Activated CD8-positive, alpha-beta T cell treated with anti-CD3 and anti-CD28 coated beads, Interleukin-2, amount 10 ng/mL, durations not matched to agents 7 days and 5 days (primary cell): ENCODE measurements at regions not wholly inside any gene's neighbourhood (a gene's known extent, or its start where the extent isn't known, plus 50 kb on each side); places are given as distances from the start of the nearest gene placed in this dataset.
"Not testable (repeated sequence)": the region's sequence is repeated elsewhere in the genome, so short reads cannot be mapped to it uniquely, and the experiment has no call there.

Experiments
- ATAC-seq: fragments of 150-1000 bp; cut with Tn5 transposase; one replicate; pipeline ENCODE4 v1.10.0; 2021; ENCODE audit warnings: moderate library complexity
- CTCF ChIA-PET: fragments of 350-600 bp; sonication (Branson Sonifier 250); formaldehyde crosslinking; loops from one replicate; lab custom pipeline; 2021; ENCODE audit warnings: antibody characterized with exemption; lab: Charles Lee
- POLR2A ChIA-PET: fragments of 350-600 bp; sonication (Branson Sonifier 250); formaldehyde crosslinking; loops from one replicate; lab custom pipeline; 2021; ENCODE audit warnings: antibody characterized with exemption; lab: Charles Lee
- DNase-seq: peaks from one replicate; pipeline ENCODE4 v3.0.0-alpha.2; 2020
- H3K27ac Mint-ChIP-seq: one replicate; pipeline ENCODE4 v1.8.0; 2021; ENCODE audit warnings: mild to moderate bottlenecking, mixed read lengths
- H3K27me3 Mint-ChIP-seq: one replicate; pipeline ENCODE4 v1.8.0; 2021; ENCODE audit warnings: low read depth, mixed read lengths
- H3K36me3 Mint-ChIP-seq: one replicate; pipeline ENCODE4 v1.8.0; 2021; ENCODE audit warnings: low read depth, mixed read lengths
- H3K4me1 Mint-ChIP-seq: one replicate; pipeline ENCODE4 v1.8.0; 2021; ENCODE audit warnings: low read depth, mixed read lengths
- H3K4me3 Mint-ChIP-seq: one replicate; pipeline ENCODE4 v1.8.0; 2021; ENCODE audit warnings: mild to moderate bottlenecking, mixed read lengths
- H3K9me3 Mint-ChIP-seq: one replicate; pipeline ENCODE4 v1.8.0; 2022; ENCODE audit warnings: mixed read lengths; ENCODE audit not compliant: insufficient read depth

DNA sequence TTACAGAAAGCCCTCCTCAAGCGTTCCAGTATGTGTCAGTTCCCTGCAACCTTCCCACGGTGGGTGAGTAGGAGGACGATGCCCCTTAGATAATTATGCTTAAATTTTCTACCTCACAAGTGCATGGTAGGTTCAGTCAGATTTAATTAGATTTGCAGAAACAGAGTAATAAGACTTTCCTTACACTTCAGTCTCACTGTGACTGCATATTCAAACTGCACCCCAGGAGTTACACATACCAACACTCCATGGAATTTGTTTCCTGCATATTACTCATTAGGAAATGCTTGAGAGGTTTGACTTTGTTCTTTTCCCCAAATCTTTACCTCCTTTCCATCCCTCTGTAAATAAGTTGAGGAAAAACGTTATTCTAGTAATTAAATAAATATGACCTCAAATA is 108.8 kb downstream of the ARRDC4 start:
- no peaks in the 10 kb centered on the region for H3K9me3 Mint-ChIP-seq
- POLR2A ChIA-PET = no interaction called here
- H3K4me1 Mint-ChIP-seq = no peaks in the 10 kb centered on the region
- DNase-seq (no peak), ATAC-seq (no peak)
- H3K27ac Mint-ChIP-seq = no peak overlapping the region
- CTCF ChIA-PET = no interaction called here
- peaks cover 2% of the 10 kb centered on the region for H3K27me3 Mint-ChIP-seq
- H3K36me3 Mint-ChIP-seq = no peaks in the 10 kb centered on the region
- no peak overlapping the region for H3K4me3 Mint-ChIP-seq

GRCh38 chr15:98070137-98070536 is 109.6 kb downstream of the ARRDC4 start:
- H3K36me3 Mint-ChIP-seq = no peaks in the 10 kb centered on the region
- CTCF ChIA-PET = no interaction called here
- ATAC-seq (no peak), DNase-seq (no peak)
- H3K4me1 Mint-ChIP-seq = no peaks in the 10 kb centered on the region
- POLR2A ChIA-PET = no interaction called here
- no peak overlapping the region for H3K4me3 Mint-ChIP-seq
- no peaks in the 10 kb centered on the region for H3K9me3 Mint-ChIP-seq
- H3K27ac Mint-ChIP-seq = no peak overlapping the region
- H3K27me3 Mint-ChIP-seq = peaks cover 2% of the 10 kb centered on the region

DNA sequence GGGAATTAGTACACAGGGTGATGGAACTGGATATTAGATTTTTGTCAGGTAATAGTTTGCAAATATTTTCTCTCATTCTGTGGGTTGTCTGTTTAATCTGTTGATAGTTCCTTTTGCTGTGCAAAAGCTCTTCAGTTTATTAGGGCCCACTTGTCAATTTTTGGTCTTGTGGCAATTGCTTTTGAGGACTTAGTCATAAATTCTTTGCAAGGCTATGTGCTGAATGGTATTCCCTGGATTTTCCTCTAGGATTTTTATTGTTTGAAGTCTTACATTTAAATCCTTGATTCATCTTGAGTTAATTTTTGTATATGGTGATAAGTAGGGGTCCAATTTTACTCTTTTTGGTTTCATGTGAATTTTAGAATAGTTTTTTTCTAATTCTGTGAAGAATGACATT is 111.3 kb downstream of the ARRDC4 start:
- no peak overlapping the region for H3K4me3 Mint-ChIP-seq
- DNase-seq = no peak
- no peak for ATAC-seq
- CTCF ChIA-PET = no interaction called here
- no peaks in the 10 kb centered on the region for H3K36me3 Mint-ChIP-seq
- peaks cover 2% of the 10 kb centered on the region for H3K27me3 Mint-ChIP-seq
- no peaks in the 10 kb centered on the region for H3K9me3 Mint-ChIP-seq
- POLR2A ChIA-PET = no interaction called here
- no peak overlapping the region for H3K27ac Mint-ChIP-seq
- H3K4me1 Mint-ChIP-seq = no peaks in the 10 kb centered on the region

DNA sequence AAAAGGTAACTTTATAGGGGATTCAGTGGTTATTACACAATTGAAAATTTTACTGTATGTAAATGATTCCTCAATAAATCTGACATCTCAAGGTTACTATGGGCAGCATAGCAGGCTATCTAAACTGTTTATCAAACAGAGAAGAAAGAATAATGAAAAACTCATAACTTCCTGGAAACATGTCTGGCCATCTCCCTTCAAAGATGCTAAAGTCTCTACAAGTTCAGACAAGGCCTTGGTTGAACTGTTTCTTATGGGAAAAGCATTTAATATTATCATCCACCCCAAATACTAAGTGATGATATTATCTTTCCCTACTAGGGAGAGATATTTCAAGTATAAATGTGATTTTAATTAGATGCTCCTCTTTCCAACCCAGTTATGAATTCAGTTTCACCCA is 114.9 kb downstream of the ARRDC4 start:
- no peaks in the 10 kb centered on the region for H3K4me1 Mint-ChIP-seq

GRCh38 chr15:98076021-98076816 is 115.7 kb downstream of the ARRDC4 start:
- ChIA-PET CTCF (no interaction called here), POLR2A (no interaction called here)
- H3K27me3 Mint-ChIP-seq = no peaks in the 10 kb centered on the region
- DNase-seq (no peak), ATAC-seq (no peak)
- no peaks in the 10 kb centered on the region for H3K9me3 Mint-ChIP-seq
- H3K4me3 Mint-ChIP-seq = no peak overlapping the region
- no peaks in the 10 kb centered on the region for H3K4me1 Mint-ChIP-seq
- H3K27ac Mint-ChIP-seq = no peak overlapping the region
- H3K36me3 Mint-ChIP-seq = no peaks in the 10 kb centered on the region

More for the DNA sequence above, 114.9 kb downstream of the ARRDC4 start:
- no peaks in the 10 kb centered on the region for H3K9me3 Mint-ChIP-seq
- DNase-seq = no peak
- no peaks in the 10 kb centered on the region for H3K27me3 Mint-ChIP-seq
- H3K36me3 Mint-ChIP-seq = no peaks in the 10 kb centered on the region
- CTCF ChIA-PET = no interaction called here
- H3K27ac Mint-ChIP-seq = no peak overlapping the region
- POLR2A ChIA-PET = interaction anchor here (0.6 kb wide), 1 partner anchor 85 kb away, joined by 3 read pairs; no protein-coding TSS in a partner anchor
- no peak overlapping the region for H3K4me3 Mint-ChIP-seq
- ATAC-seq = no peak

GRCh38 chr15:98077186-98077585 is 116.7 kb downstream of the ARRDC4 start:
- H3K9me3 Mint-ChIP-seq = no peaks in the 10 kb centered on the region
- ATAC-seq (no peak), DNase-seq (no peak)
- no peak overlapping the region for H3K4me3 Mint-ChIP-seq
- no peaks in the 10 kb centered on the region for H3K27me3 Mint-ChIP-seq
- POLR2A ChIA-PET = no interaction called here
- H3K36me3 Mint-ChIP-seq = no peaks in the 10 kb centered on the region
- H3K27ac Mint-ChIP-seq = no peak overlapping the region
- no peaks in the 10 kb centered on the region for H3K4me1 Mint-ChIP-seq
- CTCF ChIA-PET = no interaction called here

GRCh38 chr15:98080791-98081190 is 120.3 kb downstream of the ARRDC4 start:
- Mint-ChIP-seq H3K4me1 (no peaks in the 10 kb centered on the region), H3K27ac (no peak overlapping the region), H3K4me3 (no peak overlapping the region), H3K36me3 (no peaks in the 10 kb centered on the region), H3K9me3 (no peaks in the 10 kb centered on the region), H3K27me3 (no peaks in the 10 kb centered on the region)
- DNase-seq = no peak
- CTCF ChIA-PET = no interaction called here
- POLR2A ChIA-PET = no interaction called here
- ATAC-seq = no peak

- POLR2A ChIA-PET = no interaction called here
- H3K4me1 Mint-ChIP-seq = no peaks in the 10 kb centered on the region
Observed at GRCh38 chr15:98083203-98083910, 122.9 kb downstream of the ARRDC4 start.

GRCh38 chr15:98085003-98085639 is 124.6 kb downstream of the ARRDC4 start:
- Mint-ChIP-seq H3K27ac (no peak overlapping the region), H3K36me3 (no peaks in the 10 kb centered on the region), H3K4me3 (no peak overlapping the region), H3K27me3 (no peaks in the 10 kb centered on the region), H3K4me1 (no peaks in the 10 kb centered on the region), H3K9me3 (no peaks in the 10 kb centered on the region)
- ChIA-PET CTCF (interaction anchor here (0.9 kb wide), 1 partner anchor 178 kb away, joined by 5 read pairs; no protein-coding TSS in a partner anchor), POLR2A (no interaction called here)
- no peak for ATAC-seq
- peak; percentile 54 for DNase-seq

More at GRCh38 chr15:98083203-98083910, 122.9 kb downstream of the ARRDC4 start:
- no peak for ATAC-seq
- no peak overlapping the region for H3K4me3 Mint-ChIP-seq
- no peaks in the 10 kb centered on the region for H3K9me3 Mint-ChIP-seq
- H3K36me3 Mint-ChIP-seq = no peaks in the 10 kb centered on the region
- no peak for DNase-seq
- CTCF ChIA-PET = no interaction called here
- no peak overlapping the region for H3K27ac Mint-ChIP-seq
- H3K27me3 Mint-ChIP-seq = no peaks in the 10 kb centered on the region

DNA sequence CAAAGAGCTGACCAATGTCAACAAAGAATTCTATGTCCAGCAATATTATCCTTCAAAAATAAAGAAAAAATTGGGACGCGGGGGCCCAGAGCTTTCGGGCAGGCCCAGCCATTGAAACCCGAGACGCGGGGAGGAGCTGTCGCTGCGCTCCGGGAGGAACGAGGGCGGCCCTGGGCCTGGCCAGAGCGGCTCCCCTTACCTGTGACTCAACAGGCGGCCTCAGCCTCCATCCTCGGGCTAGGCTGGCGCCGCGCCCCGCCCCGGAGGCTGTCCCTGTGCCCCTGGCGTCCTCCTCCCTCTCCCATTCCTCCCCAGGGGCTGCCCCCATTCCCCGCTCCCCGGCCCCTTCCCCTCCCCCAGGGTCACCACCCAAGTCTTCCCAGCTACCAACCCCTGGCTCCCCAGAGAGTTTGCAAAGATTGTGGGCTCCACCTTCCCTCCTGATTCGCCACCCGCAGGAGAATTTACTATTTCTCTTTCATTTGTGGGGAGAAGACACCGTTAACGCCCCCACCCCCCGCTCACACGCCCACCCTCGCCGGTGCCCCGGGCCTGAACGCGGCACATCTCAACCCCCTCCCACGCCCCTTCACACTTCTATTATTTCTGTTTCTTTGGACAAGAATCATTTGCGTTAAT is 127.9 kb downstream of the ARRDC4 start:
- CTCF ChIA-PET = interaction anchor here (1.2 kb wide), 1 partner anchor 180 kb away, joined by 4 read pairs; no protein-coding TSS in a partner anchor
- POLR2A ChIA-PET, H3K27me3 Mint-ChIP-seq, H3K9me3 Mint-ChIP-seq, H3K36me3 Mint-ChIP-seq, H3K4me1 Mint-ChIP-seq, H3K4me3 Mint-ChIP-seq, H3K27ac Mint-ChIP-seq, DNase-seq: not testable (repeated sequence)
- ATAC-seq = peak; percentile 76

- H3K4me1 Mint-ChIP-seq, H3K9me3 Mint-ChIP-seq, POLR2A ChIA-PET: not testable (repeated sequence)
Observed at GRCh38 chr15:98089352-98089751, 128.8 kb downstream of the ARRDC4 start.

More at GRCh38 chr15:98089352-98089751, 128.8 kb downstream of the ARRDC4 start:
- CTCF ChIA-PET, ATAC-seq, DNase-seq, H3K36me3 Mint-ChIP-seq, H3K4me3 Mint-ChIP-seq, H3K27ac Mint-ChIP-seq, H3K27me3 Mint-ChIP-seq: not testable (repeated sequence)
